CD4-positive, alpha-beta T cell (primary cell): ENCODE measurements at regions not wholly inside any gene's neighbourhood (a gene's known extent, or its start where the extent isn't known, plus 50 kb on each side); places are given as distances from the start of the nearest gene placed in this dataset.

Experiments used
- ATAC-seq: fragments of 200-7000 bp; cut with Tn5 transposase; one replicate; pipeline ENCODE4 v1.10.0; 2022; ENCODE audit warnings: mild to moderate bottlenecking; ENCODE audit not compliant: poor library complexity
- CTCF ChIA-PET: fragments of 350-600 bp; sonication (Branson Sonifier 250); formaldehyde crosslinking; loops from one replicate; lab custom pipeline; 2021; ENCODE audit warnings: antibody characterized with exemption, inconsistent platforms; lab: Charles Lee
- POLR2A ChIA-PET: fragments of 350-600 bp; sonication (Branson Sonifier 250); formaldehyde crosslinking; loops from one replicate; lab custom pipeline; 2021; ENCODE audit warnings: antibody characterized with exemption, inconsistent platforms; lab: Charles Lee
- DNase-seq, 14 experiments: peaks; one replicate each; pipeline ENCODE4 v3.0.0-alpha.2; 2013 to 2020; ENCODE audit warnings: mixed read lengths in 2 of 14
- H3K27ac ChIP-seq, 2 donors: one replicate each; pipeline versions ENCODE4 v1.5.1 to v1.7.0; 2013; ENCODE audit warnings: low read length in 2 of 2, low read depth in 1 of 2, mild to moderate bottlenecking in 1 of 2
- H3K27me3 ChIP-seq, 2 experiments: 1 replicate in 1 of 2; 2 replicates in 1 of 2; pipeline versions ENCODE4 v1.6.1 to v1.7.0; 2013; ENCODE audit warnings: low read length in 2 of 2, control low read depth in 1 of 2, mild to moderate bottlenecking in 1 of 2, moderate library complexity in 1 of 2; ENCODE audit not compliant: insufficient read depth in 2 of 2, control insufficient read depth in 1 of 2
- H3K36me3 ChIP-seq: one replicate; pipeline ENCODE4 v1.6.1; 2013; ENCODE audit warnings: low read length, control low read depth; ENCODE audit not compliant: insufficient read depth
- H3K4me1 ChIP-seq: one replicate; pipeline ENCODE4 v1.6.1; 2013; ENCODE audit warnings: low read length, control low read depth; ENCODE audit not compliant: insufficient read depth
- H3K4me3 ChIP-seq: one replicate; pipeline ENCODE4 v1.5.1; 2013; ENCODE audit warnings: mild to moderate bottlenecking, low read length, moderate library complexity
- H3K9me3 ChIP-seq, 2 experiments: 1 replicate in 1 of 2; 2 replicates in 1 of 2; pipeline versions ENCODE4 v1.6.1 to v1.7.0; 2013; ENCODE audit warnings: low read length in 2 of 2, mild to moderate bottlenecking in 2 of 2, control low read depth in 1 of 2, moderate library complexity in 1 of 2; ENCODE audit not compliant: control insufficient read depth in 1 of 2, insufficient read depth in 1 of 2
- H3K27ac Mint-ChIP-seq: one replicate; pipeline ENCODE4 v1.8.0; 2020; ENCODE audit warnings: mixed read lengths
- H3K27me3 Mint-ChIP-seq: one replicate; pipeline ENCODE4 v1.8.0; 2021; ENCODE audit warnings: mixed read lengths
- H3K36me3 Mint-ChIP-seq: one replicate; pipeline ENCODE4 v1.8.0; 2021; ENCODE audit warnings: low read depth, mixed read lengths
- H3K4me1 Mint-ChIP-seq: one replicate; pipeline ENCODE4 v1.8.0; 2021; ENCODE audit warnings: low read depth, mixed read lengths
- H3K4me3 Mint-ChIP-seq: one replicate; pipeline ENCODE4 v1.8.0; 2020; ENCODE audit warnings: mild to moderate bottlenecking, mixed read lengths
- H3K9me3 Mint-ChIP-seq: one replicate; pipeline ENCODE4 v1.8.0; 2020; ENCODE audit warnings: mixed read lengths
- intact Hi-C, 2 experiments: fragments of 100-400 bp; cut with DNase I in 1 of 2; cut with micrococcal nuclease in 1 of 2; formaldehyde crosslinking; loops; one replicate each; pipeline versions ENCODE4 v1.15.1 to v1.9.0; 2023 to 2025; cut with DNase I, micrococcal nuclease
- TF ChIP-seq, protein P1 (sequence below): fragments of 200-600 bp; IDR thresholded peaks from one replicate; pipeline ENCODE4 v1.8.0; 2022; ENCODE audit warnings: antibody characterized with exemption, mild to moderate bottlenecking

DNA sequence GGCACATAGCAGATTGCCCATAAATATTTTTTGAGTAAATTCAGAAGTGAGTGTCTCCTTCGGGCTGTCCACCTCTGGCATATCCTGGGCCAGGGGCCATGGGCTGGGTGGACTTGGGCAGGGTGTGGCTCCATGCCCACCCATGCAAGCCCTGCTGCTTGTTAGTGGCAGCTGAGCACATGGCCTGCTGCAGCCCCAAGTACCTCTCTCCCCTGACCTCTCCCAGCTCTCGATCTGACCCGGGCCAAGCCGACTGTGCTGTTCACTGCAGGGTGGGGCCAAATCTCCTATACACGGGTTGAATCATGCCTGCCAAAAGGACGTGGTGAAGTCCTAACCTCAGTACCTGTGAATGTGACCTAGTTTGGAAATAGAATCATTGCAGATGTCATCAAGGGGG lies 132.5 kb upstream of the C1orf174 start:
- ChIA-PET CTCF (no interaction called here), POLR2A (no interaction called here)
- H3K4me3 Mint-ChIP-seq = no peak overlapping the region
- intact Hi-C loops = no loop called here
- Histone ChIP-seq H3K36me3 (no peaks in the 10 kb centered on the region), H3K27ac (no peak overlapping the region), H3K27me3 (peaks cover 6 to 18% of the 10 kb centered on the region in 2 experiments), H3K9me3 (peaks cover 0 to 19% of the 10 kb centered on the region in 2 experiments), H3K4me3 (no peak overlapping the region), H3K4me1 (no peaks in the 10 kb centered on the region)
- no peak overlapping the region for H3K27ac Mint-ChIP-seq
- peaks cover 34% of the 10 kb centered on the region for H3K27me3 Mint-ChIP-seq
- ATAC-seq = no peak
- TF ChIP-seq, protein P1, sequence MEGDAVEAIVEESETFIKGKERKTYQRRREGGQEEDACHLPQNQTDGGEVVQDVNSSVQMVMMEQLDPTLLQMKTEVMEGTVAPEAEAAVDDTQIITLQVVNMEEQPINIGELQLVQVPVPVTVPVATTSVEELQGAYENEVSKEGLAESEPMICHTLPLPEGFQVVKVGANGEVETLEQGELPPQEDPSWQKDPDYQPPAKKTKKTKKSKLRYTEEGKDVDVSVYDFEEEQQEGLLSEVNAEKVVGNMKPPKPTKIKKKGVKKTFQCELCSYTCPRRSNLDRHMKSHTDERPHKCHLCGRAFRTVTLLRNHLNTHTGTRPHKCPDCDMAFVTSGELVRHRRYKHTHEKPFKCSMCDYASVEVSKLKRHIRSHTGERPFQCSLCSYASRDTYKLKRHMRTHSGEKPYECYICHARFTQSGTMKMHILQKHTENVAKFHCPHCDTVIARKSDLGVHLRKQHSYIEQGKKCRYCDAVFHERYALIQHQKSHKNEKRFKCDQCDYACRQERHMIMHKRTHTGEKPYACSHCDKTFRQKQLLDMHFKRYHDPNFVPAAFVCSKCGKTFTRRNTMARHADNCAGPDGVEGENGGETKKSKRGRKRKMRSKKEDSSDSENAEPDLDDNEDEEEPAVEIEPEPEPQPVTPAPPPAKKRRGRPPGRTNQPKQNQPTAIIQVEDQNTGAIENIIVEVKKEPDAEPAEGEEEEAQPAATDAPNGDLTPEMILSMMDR = no peak
- no peak for DNase-seq
- H3K36me3 Mint-ChIP-seq = no peaks in the 10 kb centered on the region
- peaks cover 6% of the 10 kb centered on the region for H3K9me3 Mint-ChIP-seq
- no peaks in the 10 kb centered on the region for H3K4me1 Mint-ChIP-seq

DNA sequence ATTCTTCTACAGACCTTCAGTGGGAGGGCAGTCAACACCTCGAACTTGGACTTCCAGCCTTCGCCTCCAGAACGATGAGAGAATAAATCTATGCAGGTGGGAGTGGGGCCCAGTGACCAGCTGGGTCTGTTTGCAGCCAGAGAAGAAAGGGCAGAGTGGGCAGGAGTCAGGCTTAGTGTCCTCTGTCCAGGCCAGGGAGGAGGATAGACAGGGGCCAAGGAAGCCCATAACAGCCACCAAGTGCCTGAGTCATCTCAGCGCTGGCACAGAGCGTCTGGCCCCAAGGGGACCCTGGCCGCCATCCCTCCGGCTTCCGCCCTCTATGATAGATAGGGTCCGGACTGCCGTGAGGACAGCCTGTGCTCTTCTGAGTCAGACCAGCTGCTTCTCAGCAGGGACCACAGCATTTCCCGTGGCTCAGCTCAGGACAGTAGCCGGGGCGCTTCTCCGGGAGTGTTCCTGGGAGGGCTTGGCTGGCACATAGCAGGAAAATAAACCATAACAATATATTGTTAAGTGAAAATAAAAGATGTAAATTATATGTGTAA lies 133.1 kb upstream of the C1orf174 start:
- Mint-ChIP-seq H3K27ac (no peak overlapping the region), H3K4me3 (no peak overlapping the region), H3K36me3 (no peaks in the 10 kb centered on the region), H3K4me1 (no peaks in the 10 kb centered on the region), H3K27me3 (peaks cover 34% of the 10 kb centered on the region), H3K9me3 (peaks cover 6% of the 10 kb centered on the region)
- CTCF ChIA-PET = no interaction called here
- TF ChIP-seq, protein P1 = no peak
- ATAC-seq (no peak), DNase-seq (no peak)
- Histone ChIP-seq H3K27me3 (peaks cover 6 to 18% of the 10 kb centered on the region in 2 experiments), H3K4me1 (no peaks in the 10 kb centered on the region), H3K9me3 (peaks cover 0 to 19% of the 10 kb centered on the region in 2 experiments), H3K27ac (no peak overlapping the region), H3K36me3 (no peaks in the 10 kb centered on the region), H3K4me3 (no peak overlapping the region)
- intact Hi-C loops = no loop called here
- POLR2A ChIA-PET = no interaction called here

DNA sequence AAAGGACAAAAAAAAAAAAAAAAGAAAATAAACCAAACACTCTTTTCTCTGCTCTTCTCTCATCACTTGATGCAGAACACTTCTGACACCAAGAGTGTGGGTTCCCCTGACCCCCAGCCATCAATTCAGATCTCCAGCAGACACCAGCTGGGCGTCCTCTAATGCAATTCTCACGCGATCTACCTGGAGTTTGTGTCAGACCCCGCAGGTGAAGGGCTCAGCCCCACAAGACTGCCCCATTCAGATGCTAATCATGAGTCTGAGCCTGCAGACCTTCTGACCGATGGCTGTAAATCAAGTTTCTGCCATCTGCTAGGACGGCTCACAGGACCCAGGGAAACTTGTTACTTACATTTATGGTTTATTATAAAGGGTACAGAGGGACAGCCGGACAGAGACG lies 133.6 kb upstream of the C1orf174 start:
- no peaks in the 10 kb centered on the region for H3K4me1 ChIP-seq
- Mint-ChIP-seq H3K36me3 (no peaks in the 10 kb centered on the region), H3K4me1 (no peaks in the 10 kb centered on the region), H3K4me3 (no peak overlapping the region), H3K9me3 (peaks cover 6% of the 10 kb centered on the region), H3K27me3 (peaks cover 37% of the 10 kb centered on the region), H3K27ac (no peak overlapping the region)
- no peak overlapping the region for H3K27ac ChIP-seq
- no peaks in the 10 kb centered on the region for H3K36me3 ChIP-seq
- intact Hi-C loops = no loop called here
- CTCF ChIA-PET = no interaction called here
- DNase-seq (no peak), ATAC-seq (no peak)
- no peak overlapping the region for H3K4me3 ChIP-seq
- POLR2A ChIA-PET = no interaction called here
- H3K27me3 ChIP-seq = peaks cover 6 to 15% of the 10 kb centered on the region in 2 experiments
- peaks cover 0 to 19% of the 10 kb centered on the region in 2 experiments for H3K9me3 ChIP-seq
- TF ChIP-seq, protein P1 = no peak
